GM13977 (cell line): ENCODE measurements at regions not wholly inside any gene's neighbourhood (a gene's known extent, or its start where the extent isn't known, plus 50 kb on each side); places are given as distances from the start of the nearest gene placed in this dataset.

Experiments used
- DNase-seq: peaks from one replicate; pipeline ENCODE4 v3.0.0; 2012; ENCODE audit warnings: low spot score
- CTCF ChIP-seq: IDR thresholded peaks from 2 replicates; pipeline ENCODE4 v1.5.1; 2012; ENCODE audit warnings: mild to moderate bottlenecking, control low read depth; ENCODE audit not compliant: insufficient read depth; ENCODE audit errors: extremely low read depth, missing control alignments
- in situ Hi-C: fragments of 300-500 bp; cut with MboI; formaldehyde crosslinking; loops from one replicate; pipeline ENCODE4 v1.12.0; 2022; ENCODE audit warnings: low sequenced_read_pairs, low pct_unique_long_range_greater_than_20kb, mixed read lengths, inconsistent platforms; ENCODE audit not compliant: unreplicated experiment

DNA sequence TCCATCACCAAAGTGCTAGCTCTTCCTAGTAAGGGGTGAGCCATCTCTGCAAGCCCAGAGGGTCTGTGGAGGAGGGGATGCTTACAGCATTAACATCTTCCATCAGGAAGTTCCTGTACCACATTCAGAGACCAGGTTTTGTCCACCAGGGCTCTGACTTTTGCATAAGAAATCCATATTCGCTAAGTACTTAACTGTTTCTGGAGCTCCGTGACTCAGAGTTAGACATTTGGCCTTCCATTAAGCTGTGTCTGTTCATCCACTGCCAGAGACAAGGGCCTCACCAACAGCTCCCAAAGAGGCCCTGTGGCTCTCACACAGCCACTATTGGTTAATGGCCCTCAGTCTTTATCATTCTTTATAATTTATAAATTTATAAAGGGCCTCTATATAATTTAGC is 144.6 kb downstream of the ADAMTS15 start:
- in situ Hi-C loops, result no loop called here
- no peak for TF ChIP-seq CTCF
- no peak for DNase-seq

DNA sequence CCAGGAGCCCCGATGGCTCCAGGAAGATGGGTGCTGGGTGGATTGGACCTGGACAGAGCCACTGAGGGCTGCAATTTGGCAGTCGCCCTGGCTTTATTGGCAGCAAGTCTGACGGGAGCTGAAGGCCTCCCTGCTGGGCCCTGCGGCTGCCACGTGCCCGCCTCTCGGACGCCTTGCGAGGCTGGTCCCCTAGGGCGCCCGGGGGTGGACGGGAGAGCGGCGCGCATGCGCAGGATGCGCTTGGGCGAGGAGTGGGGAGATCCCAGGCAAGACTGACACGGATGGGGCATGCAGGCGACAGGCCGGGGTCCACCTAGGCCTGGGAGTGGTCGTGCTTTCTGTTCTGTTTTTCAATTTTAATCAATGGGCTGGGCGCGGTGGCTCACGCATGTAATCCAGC is 150.0 kb downstream of the ADAMTS15 start:
- in situ Hi-C loops, result no loop called here
- TF ChIP-seq CTCF, result no peak
- DNase-seq, result no peak

DNA sequence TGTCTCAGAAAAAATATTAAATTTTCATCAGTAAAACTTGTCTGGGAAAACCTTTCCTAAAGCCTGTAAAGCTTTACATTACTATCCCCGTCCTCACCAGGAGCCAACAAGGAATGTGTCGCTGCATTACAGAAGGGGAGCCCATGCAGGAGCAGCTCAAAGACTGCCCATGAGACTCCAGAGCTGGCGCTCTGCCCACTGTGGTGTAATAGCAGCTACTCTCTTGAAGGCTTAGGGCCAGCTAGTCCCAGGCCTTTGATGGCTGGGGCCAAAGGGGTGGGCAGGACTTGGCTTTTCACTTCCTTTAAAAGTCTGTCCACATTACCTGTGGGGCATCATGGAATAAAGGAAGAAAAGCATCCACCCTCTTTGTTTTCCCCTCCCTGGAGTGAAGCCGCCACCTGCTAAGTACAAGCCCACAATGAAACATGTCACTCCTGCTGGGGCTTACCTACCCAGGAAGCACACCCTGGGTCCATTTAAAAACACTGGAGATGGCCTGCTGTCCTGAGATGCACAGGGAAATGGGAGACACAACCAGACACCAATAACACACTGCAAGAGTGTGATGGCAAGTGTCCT is 150.7 kb downstream of the ADAMTS15 start:
- in situ Hi-C loops, result no loop called here

DNA sequence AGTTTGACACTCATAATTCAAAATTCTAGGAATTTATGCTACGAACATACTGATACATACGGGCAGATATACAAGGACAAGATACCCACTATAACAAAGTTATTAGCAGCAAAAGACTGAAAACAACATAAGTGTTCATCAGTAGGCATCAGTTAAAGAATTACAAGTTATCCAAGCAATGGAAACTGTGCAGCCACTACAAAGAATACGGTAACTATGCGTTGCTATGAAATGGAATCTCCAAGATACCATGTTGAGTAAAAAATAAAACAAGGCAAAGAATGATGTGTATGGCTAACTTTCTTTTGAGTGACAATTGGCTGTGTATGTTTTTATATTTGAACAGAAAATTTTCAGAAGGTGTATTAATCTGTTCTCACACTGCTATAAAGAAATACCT is 151.7 kb downstream of the ADAMTS15 start:
- in situ Hi-C loops, result no loop called here
- TF ChIP-seq CTCF, result no peak
- DNase-seq, result no peak

More for the DNA sequence above, 150.7 kb downstream of the ADAMTS15 start:
- TF ChIP-seq CTCF, result no peak
- DNase-seq, result no peak

DNA sequence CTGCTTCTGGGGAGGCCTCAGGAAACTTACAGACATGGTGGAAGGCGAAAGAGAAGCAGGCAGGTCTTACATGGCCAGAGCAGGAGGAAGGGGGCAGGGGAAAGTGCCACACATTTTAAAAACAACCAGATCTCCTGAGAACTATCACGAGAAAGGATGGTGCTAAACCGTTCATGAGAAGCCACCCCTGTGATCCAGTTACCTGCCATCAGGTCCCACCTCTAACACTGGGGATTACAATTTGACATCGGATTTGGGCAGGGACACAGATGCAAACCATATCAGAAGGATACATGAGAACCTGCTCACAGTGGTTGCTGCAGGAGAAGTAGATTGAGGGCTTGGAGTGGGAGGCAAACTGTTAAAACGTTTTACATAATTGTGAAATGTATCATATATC is 152.2 kb downstream of the ADAMTS15 start:
- TF ChIP-seq CTCF, result no peak
- in situ Hi-C loops, result no loop called here
- no peak for DNase-seq

GRCh38 chr11:130601141-130601540 is 152.7 kb downstream of the ADAMTS15 start:
- in situ Hi-C loops, result no loop called here
- no peak for DNase-seq
- no peak for TF ChIP-seq CTCF
